HT1080 (cell line): ENCODE measurements at regions not wholly inside any gene's neighbourhood (a gene's known extent, or its start where the extent isn't known, plus 50 kb on each side); places are given as distances from the start of the nearest gene placed in this dataset.
"Not testable (repeated sequence)": the region's sequence is repeated elsewhere in the genome, so short reads cannot be mapped to it uniquely, and the experiment has no call there.

Source experiments
- DNase-seq: peaks from one replicate; pipeline ENCODE4 v3.0.0-alpha.2; 2015; ENCODE audit warnings: low read depth

- DNase-seq: no peak
Measured at GRCh38 chr4:64737026-64737853, 328.0 kb upstream of the TECRL start.

- DNase-seq: no peak
Measured at GRCh38 chr4:64729561-64729960, 320.3 kb upstream of the TECRL start.

GRCh38 chr4:64727960-64728359, 318.7 kb upstream of the TECRL start:
- DNase-seq: no peak

- DNase-seq: not testable (repeated sequence)
Measured at GRCh38 chr4:64727391-64727790, 318.1 kb upstream of the TECRL start.

- DNase-seq: no peak
Measured at GRCh38 chr4:64724689-64725088, 315.4 kb upstream of the TECRL start.

- no peak for DNase-seq
Measured at GRCh38 chr4:64721106-64721505, 311.9 kb upstream of the TECRL start.

GRCh38 chr4:64718091-64718490, 308.8 kb upstream of the TECRL start:
- peak; percentile 75 for DNase-seq

- no peak for DNase-seq
Measured at GRCh38 chr4:64715741-64716140, 306.5 kb upstream of the TECRL start.

- peak; percentile 22 for DNase-seq
Measured at GRCh38 chr4:64713256-64713840, 304.1 kb upstream of the TECRL start.

GRCh38 chr4:64712590-64712989, 303.3 kb upstream of the TECRL start:
- no peak for DNase-seq

GRCh38 chr4:64705989-64706388, 296.7 kb upstream of the TECRL start:
- no peak for DNase-seq

- DNase-seq: no peak
Measured at GRCh38 chr4:64698171-64698570, 288.9 kb upstream of the TECRL start.

- no peak for DNase-seq
Measured at GRCh38 chr4:64682946-64683345, 273.7 kb upstream of the TECRL start.

- no peak for DNase-seq
Measured at GRCh38 chr4:64682481-64682880, 273.2 kb upstream of the TECRL start.

- peak; percentile 80 for DNase-seq
Measured at GRCh38 chr4:64673121-64673520, 263.9 kb upstream of the TECRL start.

- no peak for DNase-seq
Measured at GRCh38 chr4:64670647-64671046, 261.4 kb upstream of the TECRL start.

- DNase-seq: no peak
Measured at GRCh38 chr4:64643841-64644240, 234.6 kb upstream of the TECRL start.

GRCh38 chr4:64642936-64643335, 233.7 kb upstream of the TECRL start:
- DNase-seq: no peak

- not testable (repeated sequence) for DNase-seq
Measured at GRCh38 chr4:64640402-64640801, 231.2 kb upstream of the TECRL start.

GRCh38 chr4:64625438-64625837, 216.2 kb upstream of the TECRL start:
- DNase-seq: no peak

GRCh38 chr4:64617800-64618199, 208.6 kb upstream of the TECRL start:
- peak; percentile 17 for DNase-seq

GRCh38 chr4:64614276-64614675, 205.0 kb upstream of the TECRL start:
- DNase-seq: no peak

GRCh38 chr4:64613046-64613445, 203.8 kb upstream of the TECRL start:
- no peak for DNase-seq
